ENCODE measurements at regions not wholly inside any gene's neighbourhood (a gene's known extent, or its start where the extent isn't known, plus 50 kb on each side); places are given as distances from the start of the nearest gene placed in this dataset.
A peak's percentile ranks its signal among the peaks of the same experiment; 100 is the strongest.
"Not testable (repeated sequence)": the region's sequence is repeated elsewhere in the genome, so short reads cannot be mapped to it uniquely, and the experiment has no call there.

DNA sequence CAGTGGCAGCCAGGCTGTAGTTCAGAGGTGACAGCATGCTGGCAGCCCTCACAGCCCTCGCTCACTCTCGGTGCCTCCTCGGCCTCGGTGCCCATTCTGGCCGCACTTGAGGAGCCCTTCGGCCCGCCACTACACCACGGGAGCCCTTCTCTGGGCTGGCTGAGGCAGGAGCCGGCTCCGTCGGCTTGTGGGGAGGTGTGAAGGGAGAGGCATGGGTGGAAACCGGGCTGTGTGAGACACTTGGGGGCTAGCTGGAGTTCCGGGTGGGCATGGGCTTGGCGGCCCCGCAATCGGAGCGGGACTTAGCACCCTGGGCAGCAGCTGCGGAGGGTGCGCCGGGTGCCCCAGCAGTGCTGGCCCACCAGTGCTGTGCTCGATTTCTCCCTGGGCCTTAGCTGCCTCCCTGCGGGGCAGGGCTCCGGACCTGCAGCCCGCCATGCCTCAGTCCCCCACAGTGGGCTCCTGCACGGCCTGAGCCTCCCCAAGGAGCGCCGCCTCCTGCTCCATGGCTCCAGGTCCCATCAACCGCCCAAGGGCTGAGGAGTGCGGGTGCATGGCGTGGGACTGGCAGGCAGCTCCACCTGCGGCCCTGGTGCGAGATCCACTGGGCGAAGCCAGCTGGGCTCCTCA, 396.8 kb downstream of the FAM72C start:
- no peak for DNase-seq

DNA sequence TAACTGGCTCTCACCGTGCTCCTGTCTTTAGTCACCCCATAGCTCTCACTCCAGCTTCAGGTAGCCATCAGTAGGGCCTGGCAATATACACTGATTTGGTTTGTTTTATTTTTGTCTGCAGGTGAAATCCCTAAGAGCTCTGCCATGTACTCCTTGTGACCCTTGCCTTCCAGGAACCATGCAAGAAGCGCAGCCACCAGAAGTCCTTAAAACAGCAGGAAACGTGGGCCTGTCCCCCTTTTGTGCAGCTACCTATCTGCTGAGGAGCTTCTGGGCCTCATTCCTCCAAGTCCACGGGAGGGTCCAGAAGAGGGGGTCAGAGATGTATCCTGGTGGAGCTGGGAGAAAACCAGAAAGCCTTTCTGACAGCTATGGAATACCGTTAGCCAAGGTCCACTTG, 399.1 kb downstream of the FAM72C start:
- not testable (repeated sequence) for DNase-seq

DNA sequence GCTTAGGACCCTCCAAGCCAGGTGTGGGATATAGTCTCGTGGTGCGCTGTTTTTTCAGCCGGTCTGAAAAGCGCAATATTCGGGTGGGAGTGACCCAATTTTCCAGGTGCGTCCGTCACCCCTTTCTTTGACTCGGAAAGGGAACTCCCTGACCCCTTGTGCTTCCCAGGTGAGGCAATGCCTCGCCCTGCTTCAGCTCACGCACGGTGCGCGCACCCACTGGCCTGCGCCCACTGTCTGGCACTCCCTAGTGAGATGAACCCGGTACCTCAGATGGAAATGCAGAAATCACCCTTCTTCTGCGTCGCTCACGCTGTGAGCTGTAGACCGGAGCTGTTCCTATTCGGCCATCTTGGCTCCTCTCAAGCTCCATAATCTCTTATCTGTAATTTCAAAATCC, 408.0 kb downstream of the FAM72C start:
- DNase-seq = not testable (repeated sequence)

DNA sequence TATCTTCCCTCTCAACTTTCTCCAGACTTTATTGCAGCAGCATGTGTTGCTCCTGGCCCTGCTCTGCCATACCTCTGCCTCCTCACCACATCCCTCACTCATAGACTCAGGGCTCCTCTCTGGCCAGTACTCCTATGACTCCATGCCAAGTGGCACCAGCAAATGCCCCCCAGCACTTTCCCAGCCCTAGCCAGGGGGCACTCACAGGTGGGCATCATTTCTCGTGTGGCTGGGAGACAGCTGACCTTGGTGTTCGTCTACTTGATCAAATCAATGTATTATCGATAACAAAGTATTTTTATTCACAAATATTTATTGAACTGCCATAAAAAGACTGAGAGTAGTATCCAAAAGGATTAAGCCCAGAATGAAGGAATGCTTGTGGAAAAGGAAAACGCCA, 418.2 kb downstream of the FAM72C start:
- no peak for DNase-seq

DNA sequence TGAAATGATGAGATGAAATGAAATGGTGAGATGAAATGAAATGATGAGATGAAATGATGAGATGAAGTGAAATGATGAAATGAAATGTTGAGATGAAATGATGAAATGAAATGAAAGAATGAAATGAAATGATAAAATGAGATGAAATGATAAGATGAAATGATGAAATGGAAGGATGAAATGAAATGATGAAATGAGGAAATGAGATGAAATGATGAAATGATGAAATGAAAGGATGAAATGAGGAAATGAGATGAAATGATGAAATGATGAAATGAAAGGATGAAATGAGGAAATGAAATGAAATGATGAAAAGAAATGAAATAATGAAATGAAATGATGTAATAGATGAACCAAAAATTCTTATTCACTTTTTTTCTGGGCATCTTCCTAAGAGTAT, 467.1 kb downstream of the FAM72C start:
- DNase-seq = not testable (repeated sequence)

DNA sequence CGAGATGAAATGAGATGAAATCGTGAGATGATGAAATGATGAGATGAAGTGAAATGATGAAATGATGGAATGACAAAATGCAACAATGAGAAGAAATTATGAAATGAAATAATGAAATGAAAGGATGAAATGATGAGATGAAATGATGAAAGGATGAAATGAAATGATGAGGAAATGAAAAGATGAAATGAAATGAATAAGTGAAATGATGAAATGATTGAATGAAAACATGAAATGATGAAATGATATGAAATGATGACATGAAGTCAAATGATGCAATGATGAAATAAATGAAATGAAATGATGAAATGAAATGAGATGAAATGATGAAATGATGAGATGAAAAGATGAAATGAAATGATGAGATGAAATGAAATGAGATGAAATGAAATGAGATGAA, 467.7 kb downstream of the FAM72C start:
- not testable (repeated sequence) for DNase-seq

DNA sequence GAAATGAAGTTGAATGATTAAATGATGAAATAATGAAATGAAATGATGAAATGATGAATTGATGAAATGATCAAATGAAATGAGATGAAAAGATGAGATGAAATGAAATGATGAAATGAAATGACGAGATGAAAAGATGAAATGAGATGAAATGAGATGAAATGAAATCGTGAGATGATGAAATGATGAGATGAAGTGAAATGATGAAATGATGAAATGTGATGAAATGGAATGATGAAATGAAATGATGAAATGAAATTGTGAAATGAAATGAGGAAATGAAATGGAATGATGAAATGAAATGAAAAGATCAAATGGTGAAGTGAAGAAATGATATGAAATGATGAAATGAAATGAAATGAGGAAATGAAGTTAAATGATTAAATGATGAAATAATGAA, 468.7 kb downstream of the FAM72C start:
- not testable (repeated sequence) for DNase-seq

DNA sequence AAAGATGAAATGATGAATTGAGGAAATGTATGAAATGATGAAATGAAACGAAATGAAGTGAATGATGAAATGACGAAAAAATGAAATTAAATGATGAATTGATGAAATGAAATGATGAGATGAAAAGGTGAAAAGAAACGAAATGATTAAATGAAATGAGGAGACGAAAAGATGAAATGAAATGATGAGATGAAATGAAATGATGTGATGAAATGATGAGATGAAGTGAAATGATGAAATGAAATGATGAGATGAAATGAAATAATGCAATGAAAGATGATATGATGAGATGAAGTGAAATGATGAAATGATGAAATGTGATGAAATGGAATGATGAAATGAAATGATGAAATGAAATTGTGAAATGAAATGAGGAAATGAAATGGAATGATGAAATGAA, 469.7 kb downstream of the FAM72C start:
- not testable (repeated sequence) for DNase-seq

DNA sequence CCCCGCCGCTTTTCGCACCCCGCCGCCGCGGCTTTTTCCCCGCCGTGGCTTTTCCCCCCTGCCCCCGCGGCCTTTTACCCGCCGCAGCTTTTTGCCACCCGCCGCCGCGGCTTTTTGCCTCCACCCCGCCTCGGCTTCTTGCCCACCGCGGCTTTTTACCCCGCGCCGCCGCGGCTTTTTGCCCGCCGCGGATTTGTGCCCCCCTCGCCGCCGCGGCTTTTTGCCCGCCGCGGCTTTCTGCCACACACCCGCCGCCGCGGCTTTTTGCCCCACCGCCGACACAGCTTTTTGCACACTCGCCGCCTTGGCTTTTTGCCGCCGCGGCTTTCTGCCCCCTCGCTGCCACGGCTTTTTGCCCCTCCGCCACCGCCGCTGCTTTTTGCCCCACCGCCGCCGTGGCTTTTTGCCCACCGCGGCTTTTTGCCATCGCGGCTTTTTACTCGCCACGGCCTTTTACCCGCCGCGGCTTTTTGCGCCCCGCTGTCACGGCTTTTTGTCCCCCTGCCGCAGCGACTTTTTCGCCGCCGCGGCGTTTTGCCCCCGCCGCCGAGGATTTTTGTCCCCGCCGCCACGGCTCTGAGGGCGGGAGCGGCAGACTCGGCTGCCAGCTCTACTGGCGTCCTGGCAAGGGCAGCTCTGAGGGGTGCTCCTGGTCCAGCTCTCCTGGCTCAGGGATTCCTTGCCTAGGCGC, 473.6 kb downstream of the FAM72C start:
- DNase-seq = peak; percentile 1

DNA sequence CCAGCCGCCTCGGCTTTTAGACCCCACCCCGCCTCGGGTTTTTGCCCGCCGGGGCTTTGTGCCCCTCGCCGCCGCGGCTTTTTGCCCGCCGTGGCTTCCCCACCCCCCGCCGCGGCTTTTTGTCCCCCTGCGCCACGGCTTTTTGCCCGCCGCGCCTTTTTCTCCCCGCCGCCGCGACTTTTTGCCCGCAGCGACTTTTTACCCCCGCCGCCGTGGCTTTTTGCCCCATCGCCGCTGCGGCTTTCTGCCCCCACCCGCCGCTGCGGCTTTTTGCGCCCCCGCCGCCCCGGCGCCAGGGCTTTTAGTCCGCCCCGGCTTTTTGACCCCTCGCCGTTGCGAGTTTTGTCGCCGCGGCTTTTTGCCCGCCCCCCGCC, 474.4 kb downstream of the FAM72C start:
- peak; percentile 1 for DNase-seq

DNA sequence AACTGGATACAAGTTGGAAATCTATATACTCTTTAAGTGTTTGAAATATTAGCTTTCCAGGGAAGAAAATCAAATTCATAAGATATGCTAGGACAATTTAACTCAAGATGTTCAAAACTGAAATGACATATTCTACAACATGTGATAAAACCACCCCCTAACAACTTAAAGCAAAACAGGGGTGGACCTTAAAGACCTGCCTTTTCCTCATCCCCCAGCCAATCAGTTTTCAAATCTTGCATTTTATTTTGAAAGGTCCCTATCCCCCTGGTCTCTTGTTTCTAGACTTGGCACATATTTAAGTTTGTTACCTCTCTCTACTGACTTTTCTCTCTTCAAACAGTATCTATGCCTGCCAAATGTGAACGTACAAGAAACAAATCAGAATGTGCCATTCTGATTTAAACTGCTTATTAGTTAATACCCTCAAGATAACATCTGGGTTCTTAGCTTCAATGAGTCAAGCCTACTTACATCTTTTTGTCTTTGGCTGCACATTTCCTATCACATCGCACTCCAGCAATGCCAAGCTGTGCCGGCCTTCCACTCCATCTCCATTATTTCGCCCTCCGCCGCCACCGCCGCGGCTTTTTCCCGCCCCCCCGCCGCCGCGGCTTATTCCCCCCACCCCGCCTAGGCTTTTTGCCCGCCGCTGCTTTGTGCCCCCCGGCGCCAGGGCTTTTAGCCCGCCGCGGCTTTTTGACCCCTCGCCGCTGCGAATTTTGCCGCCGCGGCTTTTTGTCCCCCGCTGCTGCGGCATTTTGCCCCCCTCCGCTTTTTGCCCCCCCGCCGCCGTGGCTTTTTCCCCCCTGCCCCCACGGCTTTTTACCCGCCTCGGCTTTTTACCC, 475.0 kb downstream of the FAM72C start:
- DNase-seq = peak; percentile 1
